Caco-2 (cell line): ENCODE measurements at regions not wholly inside any gene's neighbourhood (a gene's known extent, or its start where the extent isn't known, plus 50 kb on each side); places are given as distances from the start of the nearest gene placed in this dataset.

Source experiments
- BruUV-seq: library from RNA; stranded (reverse); fragments of 400-500 nt; replicated peaks from 2 replicates; lab custom pipeline; 2021; lab: Mats Ljungman, UMichigan
- CTCF ChIA-PET: fragments of 300-600 bp; sonication (Branson Sonifier 250); formaldehyde crosslinking; loops from one replicate; lab custom pipeline; 2022; ENCODE audit warnings: antibody characterized with exemption; lab: Charles Lee
- POLR2A ChIA-PET: fragments of 300-600 bp; sonication (Branson Sonifier 250); formaldehyde crosslinking; loops from one replicate; lab custom pipeline; 2022; ENCODE audit warnings: antibody characterized with exemption; lab: Charles Lee
- DNase-seq, 2 experiments: peaks; one replicate each; pipeline versions ENCODE4 v3.0.0 to v3.0.0-alpha.2; 2020 to 2022
- H3K27me3 ChIP-seq: replicated peaks from 2 replicates; pipeline ENCODE4 v1.6.0; 2011; ENCODE audit warnings: low read length; ENCODE audit not compliant: control insufficient read depth, insufficient read depth
- H3K36me3 ChIP-seq: 2 replicates; pipeline ENCODE4 v1.5.1; 2011; ENCODE audit warnings: low read length; ENCODE audit not compliant: control insufficient read depth, insufficient read depth
- H3K4me1 ChIP-seq: fragments of 250-450 bp; sonication (Bioruptor Pico); 2 replicates; pipeline ENCODE4 v1.5.1; 2020; ENCODE audit warnings: mild to moderate bottlenecking
- H3K4me3 ChIP-seq: 2 replicates; pipeline ENCODE4 v1.5.1; 2011; ENCODE audit warnings: low read depth, mild to moderate bottlenecking, control low read depth, low read length
- H3K9me3 ChIP-seq: fragments of 250-450 bp; sonication (Bioruptor Pico); 2 replicates; pipeline ENCODE4 v1.5.1; 2020; ENCODE audit warnings: mild to moderate bottlenecking, moderate library complexity
- H3K27ac Mint-ChIP-seq: one replicate; pipeline ENCODE4 v1.8.0; 2022; ENCODE audit warnings: mixed read lengths; ENCODE audit not compliant: unreplicated experiment
- H3K27me3 Mint-ChIP-seq: one replicate; pipeline ENCODE4 v1.8.0; 2022; ENCODE audit warnings: mixed read lengths; ENCODE audit not compliant: insufficient read depth, unreplicated experiment
- H3K36me3 Mint-ChIP-seq: one replicate; pipeline ENCODE4 v1.8.0; 2022; ENCODE audit warnings: mild to moderate bottlenecking, mixed read lengths; ENCODE audit not compliant: insufficient read depth, unreplicated experiment
- H3K4me1 Mint-ChIP-seq: one replicate; pipeline ENCODE4 v1.8.0; 2022; ENCODE audit warnings: low read depth, mixed read lengths; ENCODE audit not compliant: unreplicated experiment
- H3K4me3 Mint-ChIP-seq: one replicate; pipeline ENCODE4 v1.8.0; 2022; ENCODE audit warnings: mild to moderate bottlenecking, moderate library complexity, mixed read lengths; ENCODE audit not compliant: unreplicated experiment
- H3K9me3 Mint-ChIP-seq: one replicate; pipeline ENCODE4 v1.8.0; 2022; ENCODE audit warnings: mixed read lengths; ENCODE audit not compliant: unreplicated experiment
- CTCF ChIP-seq, 2 experiments: fragments of 200-600 bp in 1 of 2; IDR thresholded peaks; 1 replicate in 1 of 2; 2 replicates in 1 of 2; pipeline versions ENCODE4 v1.5.1 to v1.8.0; 2011 to 2022; ENCODE audit warnings: antibody characterized with exemption in 1 of 2, control low read depth in 1 of 2, inconsistent platforms in 1 of 2, low read depth in 1 of 2, low read length in 1 of 2, mild to moderate bottlenecking in 1 of 2, moderate library complexity in 1 of 2; ENCODE audit not compliant: insufficient read depth in 1 of 2, severe bottlenecking in 1 of 2, unreplicated experiment in 1 of 2
- intact Hi-C: fragments of 100-400 bp; cut with micrococcal nuclease; formaldehyde crosslinking; loops from one replicate; pipeline ENCODE4 v1.10.0; 2022; ENCODE audit not compliant: unreplicated experiment

GRCh38 chr1:47616036-47616435, 178.2 kb downstream of the FOXD2 start:
- Mint-ChIP-seq H3K27me3 (no peaks in the 10 kb centered on the region), H3K4me3 (no peak overlapping the region), H3K4me1 (no peaks in the 10 kb centered on the region), H3K36me3 (no peaks in the 10 kb centered on the region), H3K27ac (no peak overlapping the region), H3K9me3 (no peaks in the 10 kb centered on the region)
- DNase-seq, result no peak
- no peaks in the 10 kb centered on the region for H3K9me3 ChIP-seq
- H3K36me3 ChIP-seq, result no peaks in the 10 kb centered on the region
- intact Hi-C loops, result no loop called here
- POLR2A ChIA-PET, result no interaction called here
- BruUV-seq, result no TSS peak
- no peaks in the 10 kb centered on the region for H3K27me3 ChIP-seq
- no peak overlapping the region for H3K4me3 ChIP-seq
- CTCF ChIA-PET, result no interaction called here
- no peak for TF ChIP-seq CTCF (IDR thresholded peaks at IDR 0.05; ENCODE audit: insufficient read depth in 1 of 2, low read depth in 1 of 2, low read length in 1 of 2, severe bottlenecking in 1 of 2, unreplicated experiment in 1 of 2)
- peaks cover 6% of the 10 kb centered on the region; the same call in 1 of the 2 replicates for H3K4me1 ChIP-seq

GRCh38 chr1:47616906-47617305, 179.1 kb downstream of the FOXD2 start:
- no peaks in the 10 kb centered on the region for H3K27me3 ChIP-seq
- Mint-ChIP-seq H3K36me3 (no peaks in the 10 kb centered on the region), H3K27ac (no peak overlapping the region), H3K4me3 (no peak overlapping the region), H3K9me3 (no peaks in the 10 kb centered on the region), H3K27me3 (no peaks in the 10 kb centered on the region), H3K4me1 (no peaks in the 10 kb centered on the region)
- BruUV-seq, result no TSS peak
- H3K9me3 ChIP-seq, result no peaks in the 10 kb centered on the region
- peaks cover 6% of the 10 kb centered on the region; the same call in 1 of the 2 replicates for H3K4me1 ChIP-seq
- ChIA-PET POLR2A (no interaction called here), CTCF (no interaction called here)
- no peak overlapping the region for H3K4me3 ChIP-seq
- no peak for TF ChIP-seq CTCF (IDR thresholded peaks at IDR 0.05; ENCODE audit: insufficient read depth in 1 of 2, low read depth in 1 of 2, low read length in 1 of 2, severe bottlenecking in 1 of 2, unreplicated experiment in 1 of 2)
- no peak for DNase-seq
- H3K36me3 ChIP-seq, result no peaks in the 10 kb centered on the region
- intact Hi-C loops, result no loop called here

GRCh38 chr1:47617381-47618221, 179.8 kb downstream of the FOXD2 start:
- Histone ChIP-seq H3K9me3 (no peaks in the 10 kb centered on the region), H3K4me3 (no peak overlapping the region), H3K4me1 (peaks cover 6% of the 10 kb centered on the region; the same call in 1 of the 2 replicates), H3K36me3 (no peaks in the 10 kb centered on the region), H3K27me3 (no peaks in the 10 kb centered on the region)
- H3K27me3 Mint-ChIP-seq, result no peaks in the 10 kb centered on the region
- ChIA-PET POLR2A (no interaction called here), CTCF (interaction anchor here (1.5 kb wide), 1 partner anchor 10 kb away, joined by 8 read pairs; no protein-coding TSS in a partner anchor)
- no peak overlapping the region for H3K27ac Mint-ChIP-seq
- TF ChIP-seq CTCF (IDR thresholded peaks at IDR 0.05; ENCODE audit: insufficient read depth in 1 of 2, low read depth in 1 of 2, low read length in 1 of 2, severe bottlenecking in 1 of 2, unreplicated experiment in 1 of 2), result no peak
- H3K36me3 Mint-ChIP-seq, result no peaks in the 10 kb centered on the region
- no peak overlapping the region for H3K4me3 Mint-ChIP-seq
- BruUV-seq, result no TSS peak
- no peaks in the 10 kb centered on the region for H3K9me3 Mint-ChIP-seq
- H3K4me1 Mint-ChIP-seq, result no peaks in the 10 kb centered on the region
- intact Hi-C loops, result no loop called here
- no peak for DNase-seq
